ENCODE measurements at regions not wholly inside any gene's neighbourhood (a gene's known extent, or its start where the extent isn't known, plus 50 kb on each side); places are given as distances from the start of the nearest gene placed in this dataset.

GRCh38 chr18:1778496-1779178, 792.7 kb downstream of the METTL4 start:
- TF ChIP-seq ELF4 (IDR thresholded peaks at IDR 0.05) (no peak), CTBP1 (IDR thresholded peaks at IDR 0.05; ENCODE audit: borderline replicate concordance) (no peak)

Measured in HEK293T (cell line).